ENCODE measurements at regions not wholly inside any gene's neighbourhood (a gene's known extent, or its start where the extent isn't known, plus 50 kb on each side); places are given as distances from the start of the nearest gene placed in this dataset.

GRCh38 chr10:3935141-3935540, 150.1 kb upstream of the KLF6 start:
- H3K36me3 Mint-ChIP-seq (ENCODE audit: low read depth): no peaks in the 10 kb centered on the region
- H3K27ac Mint-ChIP-seq: peak overlapping the region; percentile 93
- peak; percentile 38 for DNase-seq
- H3K27me3 Mint-ChIP-seq (ENCODE audit: insufficient read depth): peaks cover 6% of the 10 kb centered on the region; the same call in 1 of the 2 replicates
- H3K9me3 Mint-ChIP-seq: no peaks in the 10 kb centered on the region
- H3K4me1 Mint-ChIP-seq (ENCODE audit: low read depth): peaks cover 16% of the 10 kb centered on the region
- H3K4me3 Mint-ChIP-seq: peak overlapping the region; percentile 88
- no peak for TF ChIP-seq CTCF (IDR thresholded peaks at IDR 0.05)

GRCh38 chr10:3933733-3934132, 148.7 kb upstream of the KLF6 start:
- H3K4me3 Mint-ChIP-seq: no peak overlapping the region
- H3K9me3 Mint-ChIP-seq: no peaks in the 10 kb centered on the region
- H3K27ac Mint-ChIP-seq: no peak overlapping the region

GRCh38 chr10:3932597-3933375, 147.8 kb upstream of the KLF6 start:
- H3K4me1 Mint-ChIP-seq (ENCODE audit: low read depth): peaks cover 16% of the 10 kb centered on the region
- no peak for TF ChIP-seq CTCF (IDR thresholded peaks at IDR 0.05)
- H3K27me3 Mint-ChIP-seq (ENCODE audit: insufficient read depth): peaks cover 6% of the 10 kb centered on the region; the same call in 1 of the 2 replicates
- H3K9me3 Mint-ChIP-seq: no peaks in the 10 kb centered on the region
- no peak overlapping the region for H3K27ac Mint-ChIP-seq
- no peak overlapping the region for H3K4me3 Mint-ChIP-seq
- no peak for DNase-seq
- H3K36me3 Mint-ChIP-seq (ENCODE audit: low read depth): no peaks in the 10 kb centered on the region

More at GRCh38 chr10:3933733-3934132, 148.7 kb upstream of the KLF6 start:
- DNase-seq: no peak
- Mint-ChIP-seq H3K36me3 (ENCODE audit: low read depth) (no peaks in the 10 kb centered on the region), H3K27me3 (ENCODE audit: insufficient read depth) (peaks cover 6% of the 10 kb centered on the region; the same call in 1 of the 2 replicates), H3K4me1 (ENCODE audit: low read depth) (peaks cover 16% of the 10 kb centered on the region)
- TF ChIP-seq CTCF (IDR thresholded peaks at IDR 0.05): no peak

- no peaks in the 10 kb centered on the region for H3K36me3 Mint-ChIP-seq (ENCODE audit: low read depth)
- H3K4me3 Mint-ChIP-seq: no peak overlapping the region
- H3K27me3 Mint-ChIP-seq (ENCODE audit: insufficient read depth): peaks cover 6% of the 10 kb centered on the region; the same call in 1 of the 2 replicates
- no peaks in the 10 kb centered on the region for H3K9me3 Mint-ChIP-seq
- H3K4me1 Mint-ChIP-seq (ENCODE audit: low read depth): peaks cover 16% of the 10 kb centered on the region
- TF ChIP-seq CTCF (IDR thresholded peaks at IDR 0.05): no peak
- no peak for DNase-seq
- H3K27ac Mint-ChIP-seq: no peak overlapping the region
Observed at GRCh38 chr10:3931901-3932300, 146.9 kb upstream of the KLF6 start.

- H3K27ac Mint-ChIP-seq: no peak overlapping the region
Observed at GRCh38 chr10:3931224-3931623, 146.2 kb upstream of the KLF6 start.

More at GRCh38 chr10:3931224-3931623, 146.2 kb upstream of the KLF6 start:
- Mint-ChIP-seq H3K4me3 (no peak overlapping the region), H3K27me3 (ENCODE audit: insufficient read depth) (peaks cover 6% of the 10 kb centered on the region; the same call in 1 of the 2 replicates), H3K9me3 (no peaks in the 10 kb centered on the region), H3K36me3 (ENCODE audit: low read depth) (no peaks in the 10 kb centered on the region), H3K4me1 (ENCODE audit: low read depth) (peaks cover 16% of the 10 kb centered on the region)
- DNase-seq: no peak
- no peak for TF ChIP-seq CTCF (IDR thresholded peaks at IDR 0.05)

Data from HFFc6 (cell line).